HG03280 (cell line): ENCODE measurements at regions not wholly inside any gene's neighbourhood (a gene's known extent, or its start where the extent isn't known, plus 50 kb on each side); places are given as distances from the start of the nearest gene placed in this dataset.

ENCODE experiments used
- ATAC-seq: cut with Tn5 transposase; IDR thresholded peaks from one replicate; pipeline ENCODE4 v1.9.1; 2021; ENCODE audit warnings: mild to moderate bottlenecking, moderate library complexity; ENCODE audit not compliant: unreplicated experiment

GRCh38 chr11:131044851-131045250 lies 128.6 kb upstream of the SNX19 start:
- ATAC-seq: no peak

GRCh38 chr11:131052367-131052766 lies 136.1 kb upstream of the SNX19 start:
- no peak for ATAC-seq

- ATAC-seq: no peak
These were observed 139.8 kb upstream of the SNX19 start for GRCh38 chr11:131056036-131056435.

GRCh38 chr11:131063638-131064037 lies 147.4 kb upstream of the SNX19 start:
- no peak for ATAC-seq

DNA sequence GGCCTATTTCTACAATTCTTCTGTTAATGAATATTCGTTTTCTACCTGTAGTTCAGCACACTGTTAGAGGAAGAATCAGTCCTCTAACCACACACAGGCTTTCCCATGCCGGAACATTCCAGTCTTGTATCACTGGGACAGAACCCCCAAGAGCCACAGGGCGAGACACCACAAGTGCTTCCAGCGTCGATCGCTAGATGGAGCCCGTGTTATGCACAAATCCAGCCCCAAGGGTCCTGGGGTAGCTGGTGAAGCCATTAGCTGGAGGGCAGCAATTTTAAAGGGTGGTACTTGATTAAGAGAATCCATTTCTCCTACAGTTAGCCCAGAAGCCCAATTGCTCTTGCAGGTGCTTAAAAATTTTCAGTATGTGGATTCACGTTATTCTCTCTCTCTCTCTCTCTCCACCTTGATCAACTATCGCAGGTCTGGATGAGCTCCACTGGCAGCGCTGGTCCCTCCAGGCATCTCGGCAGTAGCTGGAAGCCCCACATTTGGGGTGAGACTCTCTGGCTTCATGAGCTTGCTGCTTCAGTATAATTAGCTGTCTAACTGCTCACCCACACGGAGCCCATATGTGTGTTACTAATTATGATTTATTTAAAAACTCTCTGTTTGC lies 148.2 kb upstream of the SNX19 start:
- ATAC-seq: no peak

DNA sequence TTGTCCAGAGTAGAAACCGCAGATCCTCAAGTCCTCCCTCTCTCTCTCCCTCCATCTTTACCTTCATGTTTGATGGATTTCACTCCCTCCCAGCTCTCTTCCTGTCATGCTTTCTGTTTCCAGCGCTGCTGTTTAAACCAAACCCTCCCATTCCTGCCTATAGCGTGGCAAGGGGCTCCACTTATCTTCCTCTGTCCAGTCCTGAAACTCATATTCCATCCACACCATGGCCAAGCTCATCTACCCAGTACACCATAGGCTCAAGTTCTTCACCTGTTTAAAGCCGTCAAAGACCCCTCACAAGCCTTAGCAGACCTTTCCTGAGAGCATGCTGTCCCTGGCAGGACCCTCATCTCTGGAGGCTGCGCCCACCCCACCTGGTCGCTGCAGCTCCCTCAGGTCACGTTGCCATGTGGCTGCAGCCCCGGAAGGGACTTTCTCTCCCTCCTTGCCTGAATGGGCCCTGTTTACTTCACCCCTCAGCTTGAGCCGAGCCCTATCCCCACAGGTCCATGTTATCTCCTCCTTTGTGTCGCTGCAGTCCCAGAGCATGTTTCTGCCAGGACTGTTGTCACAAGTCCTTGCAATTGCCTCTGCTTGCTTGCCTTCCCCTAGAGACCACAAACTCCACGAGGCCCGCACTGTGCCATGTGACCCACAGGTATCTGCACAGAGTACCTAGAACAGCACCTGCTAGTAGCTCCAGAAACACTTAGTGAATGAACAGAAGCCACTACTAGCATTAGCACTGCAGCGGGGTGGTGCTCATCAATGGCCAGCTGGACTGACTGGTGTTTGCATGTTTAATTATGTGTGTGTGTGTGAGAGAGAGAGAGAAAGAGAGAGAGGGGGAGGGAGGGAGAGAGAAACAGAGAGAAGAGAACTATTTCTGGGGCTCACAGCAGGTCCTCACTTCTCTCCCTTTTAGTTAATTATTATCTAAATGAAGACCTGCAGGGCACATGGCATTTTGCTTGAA lies 149.4 kb upstream of the SNX19 start:
- ATAC-seq: no peak

- no peak for ATAC-seq
These were observed 150.3 kb upstream of the SNX19 start for GRCh38 chr11:131066551-131066950.

GRCh38 chr11:131070365-131070764 lies 154.1 kb upstream of the SNX19 start:
- ATAC-seq: no peak

GRCh38 chr11:131073167-131073566 lies 156.9 kb upstream of the SNX19 start:
- ATAC-seq: no peak

DNA sequence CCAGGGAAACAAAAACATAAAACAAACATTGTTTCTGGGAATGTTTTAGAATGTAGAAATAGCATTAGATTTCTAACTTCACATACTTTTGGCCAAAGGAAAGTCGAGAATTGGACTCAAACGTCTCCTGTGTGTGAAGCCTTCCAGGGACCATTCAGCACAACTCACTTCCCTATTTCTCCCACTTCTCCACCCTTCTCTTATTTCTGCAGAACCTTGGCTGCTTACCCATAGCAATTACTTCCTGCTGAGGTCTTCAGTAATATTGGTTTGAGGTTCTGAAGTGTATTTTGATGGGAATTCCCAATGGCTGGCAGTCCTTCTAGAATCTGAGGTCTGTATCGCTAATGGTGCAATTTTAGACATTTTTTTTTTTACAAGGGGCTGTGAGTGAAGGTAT lies 158.3 kb upstream of the SNX19 start:
- ATAC-seq: no peak

DNA sequence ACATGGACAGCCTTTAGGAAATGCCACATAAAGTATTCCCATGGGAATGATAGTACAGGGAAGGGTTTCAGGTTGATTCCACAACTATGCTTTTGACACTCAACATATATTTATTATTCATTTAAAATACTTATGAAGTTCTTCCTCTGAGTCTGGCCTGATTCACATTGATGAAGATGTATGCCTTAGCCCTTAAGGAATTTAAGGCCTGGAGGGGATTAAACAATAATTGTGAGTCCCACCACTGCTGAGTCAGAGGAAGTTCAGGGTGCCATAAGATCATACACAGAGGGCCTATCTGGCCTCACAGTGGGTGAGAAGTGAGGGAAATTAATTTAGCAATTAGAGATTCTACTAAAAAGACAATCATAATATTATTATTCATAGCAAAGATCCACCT lies 161.1 kb upstream of the SNX19 start:
- ATAC-seq: no peak

DNA sequence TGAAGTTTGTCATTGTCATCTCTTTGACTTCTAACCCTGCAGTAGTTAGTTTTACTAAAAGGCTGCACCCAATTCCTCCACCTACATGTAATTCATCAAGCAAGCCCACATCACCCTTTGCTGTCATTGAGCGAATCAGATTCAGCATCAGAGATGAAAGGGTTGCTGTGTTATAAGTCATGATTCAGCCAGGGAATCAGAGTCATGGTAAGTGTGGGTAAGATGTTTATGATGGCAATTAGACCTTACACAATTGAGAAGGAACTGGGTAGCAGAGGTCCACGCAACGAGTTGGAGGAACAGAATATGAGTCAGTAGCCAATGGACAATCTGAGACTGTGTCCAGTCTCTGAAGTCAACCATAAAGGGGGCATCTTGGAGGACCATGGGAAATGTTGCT lies 162.8 kb upstream of the SNX19 start:
- no peak for ATAC-seq

- no peak for ATAC-seq
These were observed 173.5 kb upstream of the SNX19 start for GRCh38 chr11:131089727-131090245.

- no peak for ATAC-seq
These were observed 176.2 kb upstream of the SNX19 start for GRCh38 chr11:131092469-131092868.

DNA sequence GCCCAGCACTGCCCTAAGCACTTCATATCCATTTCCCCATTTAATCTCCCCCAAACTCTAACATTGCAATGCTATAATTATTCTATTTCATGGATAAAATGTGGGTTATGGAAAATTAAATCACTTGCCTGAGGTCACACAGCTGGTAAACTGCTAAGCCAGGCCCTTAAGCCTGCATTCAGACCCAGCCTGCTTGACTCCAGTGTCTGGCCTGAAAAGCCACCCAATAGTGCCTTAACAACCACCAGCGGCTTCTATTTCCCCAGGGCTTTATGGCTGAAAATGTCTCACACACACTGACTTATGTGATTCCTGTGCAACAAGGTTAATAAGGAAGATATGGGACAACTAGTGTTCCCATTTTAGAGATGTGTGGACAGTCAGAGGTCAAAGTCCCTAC lies 178.5 kb upstream of the SNX19 start:
- no peak for ATAC-seq

DNA sequence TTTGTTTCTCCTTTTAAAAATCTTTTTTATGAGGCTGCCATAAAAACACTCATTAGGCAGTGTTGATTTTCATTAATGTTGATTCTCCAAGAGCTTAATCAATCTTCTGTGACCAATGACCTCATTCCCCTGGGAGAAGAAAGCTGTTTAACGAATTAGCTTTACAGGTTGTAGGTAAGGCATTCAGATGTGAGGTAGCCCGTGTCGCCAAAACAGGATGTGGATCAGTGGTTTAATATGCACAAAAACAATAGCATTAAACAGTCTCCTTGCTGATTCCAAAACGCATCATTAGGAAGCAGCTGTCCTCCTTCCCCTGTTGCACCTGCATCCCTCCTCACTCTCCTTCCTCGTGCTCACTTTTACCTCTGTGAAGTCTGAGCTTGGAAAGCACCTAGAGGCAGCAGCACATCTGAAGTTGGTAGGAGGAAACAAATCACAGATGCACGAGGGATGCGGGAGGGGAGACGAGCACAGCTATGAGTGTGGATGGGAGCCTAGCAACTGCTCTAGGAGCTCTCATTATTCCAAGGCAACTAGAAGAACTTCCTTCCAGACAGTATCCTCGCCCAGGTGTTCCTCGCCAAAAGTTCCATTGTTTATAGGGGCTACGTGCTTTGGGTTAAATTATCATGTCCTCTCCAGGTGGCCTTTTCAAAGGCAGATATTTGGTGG lies 179.4 kb upstream of the SNX19 start:
- no peak for ATAC-seq

DNA sequence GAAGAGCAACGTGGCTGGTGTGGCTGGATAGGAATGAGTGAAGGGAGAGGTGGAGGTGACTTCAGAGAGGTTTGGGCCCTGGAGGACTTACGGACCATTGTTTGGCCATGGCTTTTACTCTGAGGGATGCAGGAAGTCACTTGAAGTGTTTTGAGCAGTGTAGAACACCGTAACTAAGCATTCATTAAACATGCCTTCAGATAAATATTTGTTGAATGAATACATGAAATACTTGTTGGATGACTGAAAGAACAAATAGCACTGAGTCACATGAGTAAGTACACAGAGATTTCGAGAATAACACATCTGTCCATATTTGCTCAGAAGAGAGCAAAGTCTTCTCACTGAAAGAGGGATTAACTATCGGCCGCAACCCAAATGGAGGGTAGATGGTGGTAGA lies 182.7 kb upstream of the SNX19 start:
- ATAC-seq: no peak

DNA sequence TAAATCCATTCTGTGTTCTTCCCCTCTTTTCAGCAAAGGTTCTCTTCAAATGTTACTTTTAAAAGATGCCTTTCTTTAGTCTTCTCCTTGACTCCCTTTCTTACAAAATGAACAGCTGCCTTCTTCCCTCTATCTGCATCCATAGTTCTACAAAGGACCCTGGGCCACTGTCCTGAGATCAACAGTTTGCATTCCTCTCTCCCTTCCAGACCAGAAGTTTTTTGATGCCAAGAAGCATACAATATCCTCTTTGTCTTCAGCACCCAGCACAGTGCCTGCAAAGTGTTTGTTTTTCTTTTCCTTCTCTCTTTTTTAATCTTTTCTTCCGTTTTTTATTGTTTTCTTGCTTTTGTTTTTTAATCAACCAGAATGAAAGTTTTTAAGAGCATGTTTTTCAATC lies 183.5 kb upstream of the SNX19 start:
- no peak for ATAC-seq

DNA sequence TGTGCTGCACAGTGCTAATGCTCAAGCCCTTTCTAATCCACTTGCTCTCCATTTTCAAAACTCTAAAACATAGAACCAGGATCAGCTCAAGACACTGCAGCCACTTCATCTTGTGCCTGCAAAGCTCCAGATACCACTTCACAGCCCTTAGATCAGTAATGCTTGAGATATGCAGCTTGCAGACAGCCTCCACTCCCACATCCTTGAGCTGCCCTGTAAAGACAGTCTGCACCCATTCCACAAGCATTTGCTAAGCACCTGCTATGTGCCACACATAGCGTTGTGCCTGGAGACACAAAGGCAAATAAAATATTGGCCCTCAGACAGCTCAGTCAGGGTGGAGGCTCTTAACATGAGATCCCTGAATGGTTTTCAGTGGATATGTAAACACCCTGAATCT lies 192.5 kb upstream of the SNX19 start:
- no peak for ATAC-seq

DNA sequence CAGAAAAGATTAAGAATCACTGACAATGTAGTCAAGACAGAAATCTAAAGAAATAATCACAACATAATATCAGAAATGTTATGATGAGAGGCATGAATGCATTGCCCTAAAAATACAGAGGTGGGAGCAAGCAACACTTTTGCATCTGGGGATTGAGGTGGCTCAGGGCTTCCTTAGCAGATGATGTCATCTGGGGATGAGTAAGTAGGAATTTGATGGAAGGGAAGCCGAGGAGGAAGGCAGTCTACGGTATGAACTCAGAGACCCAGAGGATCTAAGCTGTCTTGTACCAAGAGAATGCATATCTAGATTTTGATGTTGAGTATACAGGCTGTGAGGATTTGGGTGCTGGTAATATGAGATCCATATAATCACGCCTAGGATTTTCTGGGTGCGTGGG lies 193.0 kb upstream of the SNX19 start:
- ATAC-seq: no peak

GRCh38 chr11:131109790-131110189 lies 193.5 kb upstream of the SNX19 start:
- ATAC-seq: no peak

- ATAC-seq: no peak
These were observed 195.5 kb upstream of the SNX19 start for GRCh38 chr11:131111775-131112174.
